ENCODE measurements at regions not wholly inside any gene's neighbourhood (a gene's known extent, or its start where the extent isn't known, plus 50 kb on each side); places are given as distances from the start of the nearest gene placed in this dataset.

GRCh38 chr2:48250474-48250844 lies 64.0 kb upstream of the FOXN2 start:
- TF ChIP-seq CREB5 (CRISPR knock-in tag; IDR thresholded peaks at IDR 0.05; ENCODE audit: low read depth) (no peak), ZFP30 (CRISPR knock-in tag; IDR thresholded peaks at IDR 0.05) (no peak)
- no peak for ATAC-seq

GRCh38 chr2:48250943-48251342 lies 63.5 kb upstream of the FOXN2 start:
- TF ChIP-seq CREB5 (CRISPR knock-in tag; IDR thresholded peaks at IDR 0.05; ENCODE audit: low read depth) (no peak), ZNF565 (CRISPR knock-in tag; conservative IDR thresholded peaks at IDR 0.05; ENCODE audit: low read depth) (no peak), TCF4 (CRISPR knock-in tag; IDR thresholded peaks at IDR 0.05; ENCODE audit: borderline replicate concordance) (no peak), ZNF8 (CRISPR knock-in tag; IDR thresholded peaks at IDR 0.05) (no peak), ZC3H10 (CRISPR knock-in tag; IDR thresholded peaks at IDR 0.05) (no peak), CSDC2 (CRISPR knock-in tag; IDR thresholded peaks at IDR 0.05) (no peak), TOX (CRISPR knock-in tag; IDR thresholded peaks at IDR 0.05; ENCODE audit: borderline replicate concordance) (no peak), ZFP3 (CRISPR knock-in tag; IDR thresholded peaks at IDR 0.05) (no peak), TSHZ2 (CRISPR knock-in tag; IDR thresholded peaks at IDR 0.05) (no peak), SNAI2 (CRISPR knock-in tag; IDR thresholded peaks at IDR 0.05) (no peak), BACH2 (CRISPR knock-in tag; IDR thresholded peaks at IDR 0.05; ENCODE audit: borderline replicate concordance) (no peak), PATZ1 (CRISPR knock-in tag; IDR thresholded peaks at IDR 0.05; ENCODE audit: borderline replicate concordance) (no peak), ZFP30 (CRISPR knock-in tag; IDR thresholded peaks at IDR 0.05) (no peak), ESRRG (CRISPR knock-in tag; IDR thresholded peaks at IDR 0.05) (no peak), RARB (CRISPR knock-in tag; IDR thresholded peaks at IDR 0.05) (no peak), OSR1 (CRISPR knock-in tag; IDR thresholded peaks at IDR 0.05) (no peak), ZNF70 (CRISPR knock-in tag; IDR thresholded peaks at IDR 0.05) (no peak), POU6F1 (CRISPR knock-in tag; IDR thresholded peaks at IDR 0.05; ENCODE audit: borderline replicate concordance, low read depth) (no peak)
- TF ChIP-seq, protein P1, sequence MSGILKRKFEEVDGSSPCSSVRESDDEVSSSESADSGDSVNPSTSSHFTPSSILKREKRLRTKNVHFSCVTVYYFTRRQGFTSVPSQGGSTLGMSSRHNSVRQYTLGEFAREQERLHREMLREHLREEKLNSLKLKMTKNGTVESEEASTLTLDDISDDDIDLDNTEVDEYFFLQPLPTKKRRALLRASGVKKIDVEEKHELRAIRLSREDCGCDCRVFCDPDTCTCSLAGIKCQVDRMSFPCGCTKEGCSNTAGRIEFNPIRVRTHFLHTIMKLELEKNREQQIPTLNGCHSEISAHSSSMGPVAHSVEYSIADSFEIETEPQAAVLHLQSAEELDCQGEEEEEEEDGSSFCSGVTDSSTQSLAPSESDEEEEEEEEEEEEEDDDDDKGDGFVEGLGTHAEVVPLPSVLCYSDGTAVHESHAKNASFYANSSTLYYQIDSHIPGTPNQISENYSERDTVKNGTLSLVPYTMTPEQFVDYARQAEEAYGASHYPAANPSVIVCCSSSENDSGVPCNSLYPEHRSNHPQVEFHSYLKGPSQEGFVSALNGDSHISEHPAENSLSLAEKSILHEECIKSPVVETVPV (CRISPR knock-in tag; IDR thresholded peaks at IDR 0.05), result no peak
- no peak for ATAC-seq

DNA sequence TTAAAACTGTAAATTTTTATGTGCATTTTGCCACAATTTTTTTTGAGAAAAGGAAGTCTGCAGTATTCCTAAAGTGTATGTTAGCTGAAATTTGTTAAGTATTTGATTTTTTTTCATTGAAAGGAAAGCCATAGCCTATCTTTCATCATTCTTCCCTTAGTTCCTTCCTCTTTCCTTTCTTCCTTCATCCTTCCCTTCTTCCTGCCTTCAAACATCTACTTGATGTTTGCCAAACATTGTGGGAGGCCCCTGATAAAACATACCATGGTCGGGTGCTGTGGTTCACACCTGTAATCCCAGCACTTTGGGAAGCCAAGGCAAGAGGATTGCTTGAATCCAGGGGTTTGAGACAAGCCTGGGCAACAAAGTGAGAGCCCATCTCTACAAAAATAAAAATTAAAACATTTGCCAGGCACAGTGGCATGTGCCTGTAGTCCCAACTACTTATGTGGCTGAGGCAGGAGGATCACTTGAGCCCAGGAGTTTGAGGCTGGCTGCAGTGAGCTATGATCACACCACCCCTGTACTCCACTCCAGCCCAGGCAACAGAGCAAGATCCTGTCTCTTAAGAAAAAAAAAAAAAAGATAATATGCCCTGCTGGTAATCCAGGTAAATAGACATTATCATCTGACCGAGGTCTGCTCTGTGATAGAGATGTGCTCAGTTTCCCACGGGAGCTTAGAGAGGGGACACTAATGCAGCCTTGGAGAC lies 62.9 kb upstream of the FOXN2 start:
- ATAC-seq, result no peak
- no peak for TF ChIP-seq RARB (CRISPR knock-in tag; IDR thresholded peaks at IDR 0.05)
- TF ChIP-seq ZNF70 (CRISPR knock-in tag; IDR thresholded peaks at IDR 0.05), result no peak
- no peak for TF ChIP-seq ZFP30 (CRISPR knock-in tag; IDR thresholded peaks at IDR 0.05)
- TF ChIP-seq POU6F1 (CRISPR knock-in tag; IDR thresholded peaks at IDR 0.05; ENCODE audit: borderline replicate concordance, low read depth), result no peak
- TF ChIP-seq ISL1 (CRISPR knock-in tag; IDR thresholded peaks at IDR 0.05), result no peak
- no peak for TF ChIP-seq TOX (CRISPR knock-in tag; IDR thresholded peaks at IDR 0.05; ENCODE audit: borderline replicate concordance)
- TF ChIP-seq SNAI2 (CRISPR knock-in tag; IDR thresholded peaks at IDR 0.05), result no peak
- TF ChIP-seq ESRRG (CRISPR knock-in tag; IDR thresholded peaks at IDR 0.05), result no peak
- TF ChIP-seq ZFP3 (CRISPR knock-in tag; IDR thresholded peaks at IDR 0.05), result no peak
- no peak for TF ChIP-seq ZNF8 (CRISPR knock-in tag; IDR thresholded peaks at IDR 0.05)
- no peak for TF ChIP-seq ZC3H10 (CRISPR knock-in tag; IDR thresholded peaks at IDR 0.05)
- no peak for TF ChIP-seq CSDC2 (CRISPR knock-in tag; IDR thresholded peaks at IDR 0.05)
- no peak for TF ChIP-seq OSR1 (CRISPR knock-in tag; IDR thresholded peaks at IDR 0.05)
- no peak for TF ChIP-seq PATZ1 (CRISPR knock-in tag; IDR thresholded peaks at IDR 0.05; ENCODE audit: borderline replicate concordance)
